HFF-Myc (cell line): ENCODE measurements at regions not wholly inside any gene's neighbourhood (a gene's known extent, or its start where the extent isn't known, plus 50 kb on each side); places are given as distances from the start of the nearest gene placed in this dataset.

Experiments
- DNase-seq: peaks from one replicate; pipeline ENCODE4 v3.0.0-alpha.2; 2011; ENCODE audit warnings: low read depth; ENCODE audit errors: extremely low read depth
- H3K4me3 ChIP-seq: replicated peaks from 2 replicates; pipeline ENCODE4 v1.5.1; 2011; ENCODE audit warnings: low read depth, mild to moderate bottlenecking, control low read depth, low read length
- TF ChIP-seq, protein P1 (sequence below): IDR thresholded peaks from 2 replicates; pipeline ENCODE4 v1.5.1; 2012; ENCODE audit warnings: mild to moderate bottlenecking, low read depth, low read length, control low read depth; ENCODE audit errors: missing control alignments

DNA sequence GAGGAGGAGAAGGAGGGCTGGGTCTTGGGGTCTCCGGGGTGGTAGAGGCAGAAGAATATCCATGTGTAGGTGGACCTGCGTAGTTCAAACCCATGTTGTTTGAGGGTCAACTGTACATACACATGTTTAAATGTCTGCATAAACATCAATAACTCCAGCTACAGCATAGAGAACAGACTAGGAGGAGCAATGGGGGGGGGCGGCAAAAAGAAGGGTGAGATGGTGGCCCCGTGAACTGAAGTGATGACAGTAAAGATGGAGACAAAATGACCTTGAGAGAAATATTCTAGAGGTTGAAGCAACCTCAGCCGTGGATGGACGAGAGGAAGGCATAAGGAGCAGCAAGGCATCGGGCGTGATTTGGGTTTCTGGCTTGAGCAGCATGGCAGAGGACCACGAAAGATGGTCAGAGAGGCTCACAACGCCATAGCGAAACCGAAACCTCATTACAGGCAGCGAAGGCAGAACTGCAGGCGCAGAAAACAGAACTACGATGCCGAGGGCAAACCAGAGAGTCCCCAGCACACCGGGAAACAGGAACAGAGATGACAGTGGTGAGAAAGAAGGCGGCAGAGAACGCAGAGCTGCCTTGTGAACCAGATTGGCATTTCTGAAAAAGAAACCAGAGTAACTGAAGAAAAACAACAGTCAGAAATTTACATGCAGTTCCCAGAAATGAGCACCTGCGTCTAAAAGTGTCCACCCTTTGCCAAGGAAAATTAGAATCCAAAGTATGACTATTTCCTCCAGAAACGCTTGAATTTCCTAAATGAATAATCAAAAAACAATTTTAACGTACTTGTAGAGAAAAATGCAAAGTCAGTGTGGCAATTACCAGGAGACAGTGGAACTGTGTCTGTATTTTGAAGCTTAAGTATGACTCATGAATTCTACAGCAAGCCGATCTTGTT lies 50.3 kb upstream of the ENPP6 start:
- no peak overlapping the region for H3K4me3 ChIP-seq
- DNase-seq = peak; percentile 35
- TF ChIP-seq, protein P1, sequence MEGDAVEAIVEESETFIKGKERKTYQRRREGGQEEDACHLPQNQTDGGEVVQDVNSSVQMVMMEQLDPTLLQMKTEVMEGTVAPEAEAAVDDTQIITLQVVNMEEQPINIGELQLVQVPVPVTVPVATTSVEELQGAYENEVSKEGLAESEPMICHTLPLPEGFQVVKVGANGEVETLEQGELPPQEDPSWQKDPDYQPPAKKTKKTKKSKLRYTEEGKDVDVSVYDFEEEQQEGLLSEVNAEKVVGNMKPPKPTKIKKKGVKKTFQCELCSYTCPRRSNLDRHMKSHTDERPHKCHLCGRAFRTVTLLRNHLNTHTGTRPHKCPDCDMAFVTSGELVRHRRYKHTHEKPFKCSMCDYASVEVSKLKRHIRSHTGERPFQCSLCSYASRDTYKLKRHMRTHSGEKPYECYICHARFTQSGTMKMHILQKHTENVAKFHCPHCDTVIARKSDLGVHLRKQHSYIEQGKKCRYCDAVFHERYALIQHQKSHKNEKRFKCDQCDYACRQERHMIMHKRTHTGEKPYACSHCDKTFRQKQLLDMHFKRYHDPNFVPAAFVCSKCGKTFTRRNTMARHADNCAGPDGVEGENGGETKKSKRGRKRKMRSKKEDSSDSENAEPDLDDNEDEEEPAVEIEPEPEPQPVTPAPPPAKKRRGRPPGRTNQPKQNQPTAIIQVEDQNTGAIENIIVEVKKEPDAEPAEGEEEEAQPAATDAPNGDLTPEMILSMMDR = no peak
